HG03097 (cell line): ENCODE measurements at regions not wholly inside any gene's neighbourhood (a gene's known extent, or its start where the extent isn't known, plus 50 kb on each side); places are given as distances from the start of the nearest gene placed in this dataset.

ENCODE experiments used
- ATAC-seq: cut with Tn5 transposase; IDR thresholded peaks from one replicate; pipeline ENCODE4 v1.9.1; 2021; ENCODE audit not compliant: unreplicated experiment, low FRiP score

DNA sequence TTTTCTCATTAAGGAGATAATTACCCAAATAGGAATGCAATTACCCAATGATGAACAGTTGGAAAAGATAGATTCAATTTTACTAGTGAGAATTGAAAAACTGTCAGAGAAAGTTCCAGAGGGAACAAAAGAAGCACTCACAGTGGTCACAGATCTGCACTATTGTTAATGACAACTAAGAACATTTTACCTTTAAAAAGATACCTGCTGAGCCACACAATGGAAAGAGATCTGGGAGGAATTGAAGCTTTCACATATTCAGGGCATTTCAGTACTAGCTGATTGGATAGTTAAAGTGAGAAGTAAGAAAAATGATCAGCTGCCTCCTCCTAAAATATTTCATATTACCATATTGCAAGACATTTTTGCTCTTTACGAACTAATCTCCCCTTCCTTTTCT lies 1822.2 kb downstream of the STIM2 start:
- no peak for ATAC-seq

DNA sequence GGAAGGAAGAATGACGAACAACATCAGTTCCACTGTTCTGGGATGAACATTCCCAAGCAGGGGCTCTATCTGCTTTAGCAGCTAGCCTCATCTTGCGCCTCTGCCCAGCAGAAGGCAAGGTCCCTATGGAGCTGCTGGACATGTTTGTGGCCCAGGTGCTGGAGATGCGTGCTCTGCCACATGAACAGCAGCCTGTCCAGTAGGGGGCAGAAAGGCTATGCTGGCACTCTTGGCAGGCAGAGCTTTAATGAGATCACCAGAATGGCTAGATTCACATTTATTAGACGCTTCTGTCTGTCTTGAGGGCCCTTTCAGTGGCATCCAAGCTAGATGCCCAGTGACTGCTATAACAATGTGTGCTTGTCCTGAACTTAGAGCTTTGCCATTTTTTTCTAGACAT lies 1826.0 kb downstream of the STIM2 start:
- ATAC-seq = no peak

DNA sequence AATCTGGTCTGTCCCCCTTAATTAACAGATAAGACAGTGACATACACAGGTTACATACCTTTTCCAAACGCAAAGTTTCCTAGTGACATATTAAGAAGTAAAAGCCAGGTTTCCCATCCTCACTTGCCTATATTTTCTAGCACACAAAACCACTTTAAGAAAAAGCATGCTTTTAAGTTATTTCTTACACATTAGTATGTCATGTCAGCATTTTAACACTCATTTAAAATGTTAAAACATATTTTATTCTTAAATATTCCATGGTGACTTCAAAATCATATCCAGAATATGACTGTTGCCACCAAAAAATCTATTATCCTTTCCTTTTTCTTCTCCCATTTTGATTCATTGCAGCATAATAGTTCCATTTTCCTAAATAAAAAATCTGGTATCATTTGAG lies 1830.2 kb downstream of the STIM2 start:
- ATAC-seq = no peak

DNA sequence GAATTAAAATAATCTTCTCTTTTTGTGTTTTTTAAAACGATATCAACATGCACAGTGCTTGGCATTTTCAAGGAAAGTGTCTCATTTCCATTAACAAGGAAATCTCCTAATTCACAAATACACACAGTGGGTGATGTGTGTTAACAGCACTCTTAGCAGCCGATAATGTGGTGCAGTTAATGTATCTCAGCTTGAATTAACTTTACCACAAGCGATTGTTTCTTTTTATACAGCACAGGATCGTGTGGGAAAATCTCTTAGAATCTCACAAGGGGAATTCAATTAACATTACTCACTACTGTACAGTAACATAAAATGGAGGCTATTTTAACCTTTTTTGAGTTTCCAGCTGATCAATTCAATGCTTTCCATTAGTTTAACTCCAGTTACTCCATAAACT lies 1841.9 kb downstream of the STIM2 start:
- no peak for ATAC-seq

DNA sequence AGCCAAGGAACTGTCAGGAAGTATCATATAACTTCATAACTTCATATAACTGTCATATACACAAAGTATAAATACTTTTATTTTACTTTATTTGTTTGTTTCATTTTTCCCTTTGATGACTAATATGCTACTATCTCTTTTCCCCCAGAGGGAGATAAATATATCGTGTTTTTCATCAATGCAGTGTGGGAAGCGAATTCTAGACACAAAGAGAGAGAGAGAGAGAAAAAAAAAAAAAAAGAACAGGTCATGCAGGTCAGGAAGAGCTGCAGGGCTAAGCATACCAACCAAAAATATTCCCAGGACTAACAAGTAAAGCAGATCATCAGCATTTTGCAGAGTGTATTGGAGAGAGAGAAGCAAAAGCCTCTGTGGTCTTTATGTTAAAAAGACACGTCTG lies 1849.2 kb downstream of the STIM2 start:
- no peak for ATAC-seq

DNA sequence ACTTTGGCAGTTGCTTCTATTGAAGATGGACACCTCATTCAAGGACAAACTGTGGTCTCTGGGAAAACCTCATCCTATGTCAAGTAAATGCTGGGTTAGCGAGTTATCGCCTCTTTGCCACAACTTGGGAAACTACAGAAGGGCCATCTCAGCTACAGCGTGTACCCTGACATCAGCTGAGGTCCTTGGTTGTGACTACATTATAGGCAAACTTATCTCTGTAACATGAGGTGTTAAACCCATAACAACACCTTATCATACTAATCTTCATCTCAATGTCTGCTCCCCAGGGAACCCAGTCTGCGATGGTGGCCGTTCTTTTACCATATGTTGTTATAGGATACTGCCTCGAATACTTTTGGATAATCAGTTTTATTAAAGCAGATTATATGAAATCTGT lies 1862.7 kb downstream of the STIM2 start:
- no peak for ATAC-seq

DNA sequence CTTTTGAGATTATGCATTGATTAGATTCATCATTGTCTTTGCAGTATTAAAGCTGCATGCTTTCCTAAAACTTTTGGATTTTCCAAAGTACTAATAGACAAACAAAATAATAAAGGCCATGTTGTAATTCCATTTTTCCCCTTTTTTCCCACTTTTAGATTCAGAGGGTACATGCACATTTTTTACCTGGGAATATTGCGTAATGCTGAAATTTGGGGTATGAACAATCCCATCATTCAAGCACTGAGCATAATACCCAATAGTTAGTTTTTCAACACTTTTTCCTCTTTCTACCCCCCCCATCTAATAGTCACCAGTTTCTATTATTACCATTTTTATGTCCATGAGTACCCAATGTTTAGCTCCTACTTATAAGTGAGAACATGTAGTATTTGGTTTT lies 1863.6 kb downstream of the STIM2 start:
- ATAC-seq = no peak

DNA sequence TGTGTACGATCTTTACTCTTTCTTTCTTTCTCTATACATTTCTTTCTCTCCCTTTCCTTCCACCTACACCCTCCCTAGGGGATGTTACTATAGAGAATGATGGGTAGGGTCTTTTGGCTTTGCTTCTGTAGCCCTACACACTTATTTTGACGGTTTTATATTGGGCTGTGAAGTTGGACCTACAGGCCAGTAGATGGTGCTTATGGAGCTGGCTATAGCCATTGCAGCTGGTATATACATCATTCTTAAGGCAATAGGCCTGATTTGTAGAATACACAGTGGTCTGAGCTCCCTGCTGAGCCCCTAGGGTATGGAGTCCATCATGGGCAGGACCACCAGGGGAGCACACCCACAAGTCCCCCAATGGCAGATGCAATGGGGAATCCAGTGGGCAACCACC lies 1869.7 kb downstream of the STIM2 start:
- ATAC-seq = no peak

DNA sequence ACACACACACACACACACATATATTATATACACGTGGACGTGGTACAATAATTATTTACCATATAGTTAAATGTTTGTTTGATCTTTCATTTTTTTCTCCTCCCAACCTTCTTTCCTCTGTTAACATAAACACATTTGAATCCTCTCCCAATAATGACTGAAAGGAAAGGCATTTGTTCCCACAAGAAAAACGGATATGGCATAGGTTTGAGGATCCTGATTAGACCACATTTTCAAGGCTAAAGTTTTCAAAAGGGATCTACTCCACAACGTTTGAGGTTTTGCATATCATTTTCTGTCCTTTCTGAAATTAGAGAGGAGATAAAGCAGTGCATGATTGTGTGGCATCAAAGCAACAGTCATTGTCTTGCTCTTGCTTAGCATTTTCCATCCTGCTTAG lies 1883.4 kb downstream of the STIM2 start:
- no peak for ATAC-seq

DNA sequence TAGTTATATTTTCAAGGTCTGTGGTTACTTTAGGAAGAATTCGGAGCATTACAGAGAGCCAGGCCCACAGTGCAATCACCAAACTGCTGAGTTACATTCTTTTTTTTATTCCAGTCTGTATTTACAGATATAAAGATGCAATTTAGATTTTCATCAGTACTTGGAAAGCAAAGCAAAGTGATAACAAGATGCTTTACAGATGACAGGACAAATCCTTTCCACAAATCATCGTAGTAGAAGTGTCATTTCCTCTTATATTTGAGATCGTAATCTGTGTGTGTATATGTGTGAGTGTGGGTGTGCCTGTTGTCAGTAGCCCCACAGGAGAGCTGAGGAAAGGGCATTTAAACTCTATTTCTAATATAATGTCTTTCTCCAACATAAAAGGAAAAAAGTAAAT lies 1893.7 kb downstream of the STIM2 start:
- ATAC-seq = no peak

DNA sequence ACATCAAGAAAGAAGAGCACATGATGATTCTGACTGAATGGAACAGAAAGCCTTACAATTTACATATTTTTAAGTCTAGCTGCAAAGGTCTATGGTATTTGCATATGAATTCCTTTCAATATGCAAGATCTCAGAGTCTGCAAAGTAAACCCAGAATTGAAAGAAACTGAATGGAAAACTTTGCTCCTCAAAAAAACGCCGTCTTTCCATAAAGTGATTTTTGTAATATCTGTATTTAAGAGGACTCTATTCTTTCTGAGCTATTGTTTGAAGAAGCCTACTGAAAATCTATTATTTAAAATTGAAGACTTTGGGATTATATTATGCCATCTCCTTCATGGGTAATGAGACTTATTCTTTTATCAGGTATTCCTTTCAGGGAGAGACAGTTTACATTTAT lies 1894.4 kb downstream of the STIM2 start:
- no peak for ATAC-seq

DNA sequence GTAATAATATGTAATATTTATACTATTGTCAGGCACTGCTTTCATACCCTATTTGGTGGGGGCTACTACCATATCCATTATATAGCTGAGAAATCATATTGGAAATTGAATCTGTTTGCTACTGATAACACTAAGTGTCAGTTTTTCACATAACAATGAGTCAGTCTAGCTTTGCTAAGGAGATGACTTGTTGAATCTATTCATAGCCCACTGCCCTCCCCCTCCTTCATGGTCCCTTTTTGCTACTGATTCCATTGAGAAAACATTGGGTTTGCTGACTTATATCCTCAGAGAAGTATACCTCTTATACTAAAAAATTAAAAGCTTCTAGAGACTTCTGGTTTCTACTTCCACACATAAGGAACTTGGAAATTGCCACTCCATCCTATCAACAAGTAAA lies 1898.4 kb downstream of the STIM2 start:
- ATAC-seq = no peak

DNA sequence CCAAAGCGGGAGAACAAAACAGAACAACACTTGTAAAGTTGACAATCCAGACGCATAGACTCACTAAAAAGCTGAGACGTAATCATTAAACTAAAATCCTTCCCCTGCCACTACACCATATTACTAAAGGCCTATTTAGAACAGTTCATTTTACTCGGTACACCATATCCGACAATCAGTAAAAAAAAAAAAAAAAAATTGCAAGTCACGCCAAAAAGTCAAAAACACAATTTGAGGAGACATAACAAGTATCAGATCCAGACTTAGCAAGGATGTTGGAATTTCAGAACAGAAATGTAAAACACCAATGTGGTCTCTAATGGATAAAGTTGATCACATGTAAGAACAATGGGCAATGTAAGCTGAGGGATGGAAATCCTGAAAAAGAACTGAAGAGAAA lies 1899.4 kb downstream of the STIM2 start:
- no peak for ATAC-seq

DNA sequence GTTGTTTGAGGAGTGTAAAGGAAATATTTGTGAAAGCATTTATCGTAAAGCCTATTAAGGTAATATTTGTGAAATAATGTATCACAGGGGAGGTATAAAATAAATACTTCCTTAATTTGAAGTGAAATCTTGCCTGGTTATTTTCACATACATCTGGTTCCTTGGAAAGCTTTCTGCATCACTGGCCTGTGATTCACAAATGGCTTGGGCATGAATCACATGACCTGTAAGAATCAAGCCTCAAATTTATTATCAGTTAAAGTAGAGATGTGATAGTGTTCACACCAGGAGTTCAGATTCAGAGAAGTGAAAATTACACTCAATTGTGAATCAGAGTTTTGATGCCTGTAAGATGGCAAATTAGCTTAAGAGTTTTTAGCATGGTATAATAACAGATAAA lies 1911.4 kb downstream of the STIM2 start:
- ATAC-seq = no peak

DNA sequence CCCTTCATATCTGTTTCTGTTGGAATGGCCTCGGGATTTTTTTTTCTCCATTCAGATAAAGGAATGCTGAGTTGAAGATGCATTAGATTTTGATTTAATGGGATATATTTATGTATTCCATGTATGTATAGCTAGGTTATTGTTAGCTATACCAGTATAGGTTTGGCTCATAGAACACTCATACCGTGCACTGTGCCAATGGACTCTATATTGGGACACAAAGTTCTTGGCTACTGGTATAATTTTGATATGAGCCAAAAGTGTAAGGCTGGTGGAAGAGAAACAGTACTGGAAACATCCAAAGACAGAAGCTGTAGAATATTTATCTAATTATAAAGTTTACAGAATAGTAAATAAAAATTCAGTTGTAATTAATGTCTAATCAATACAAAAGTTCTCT lies 1912.1 kb downstream of the STIM2 start:
- no peak for ATAC-seq

DNA sequence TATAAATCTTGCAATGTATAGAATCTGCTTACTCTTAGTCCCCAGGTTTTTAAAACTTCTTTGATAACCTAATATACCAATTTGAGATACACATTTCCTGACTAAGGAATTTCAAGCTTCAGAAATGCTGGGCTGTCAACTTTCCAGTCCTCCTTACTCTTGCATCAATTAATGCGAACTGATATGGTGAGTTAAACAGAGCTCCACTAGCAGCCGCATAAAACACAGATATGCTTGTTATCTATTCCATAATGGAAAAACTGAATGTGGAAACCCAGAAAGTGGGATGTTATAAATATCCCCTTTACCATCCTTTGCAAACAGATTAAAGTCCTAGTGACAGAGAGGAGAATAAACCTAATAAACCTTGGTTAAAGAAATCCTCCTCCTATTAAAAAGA lies 1913.7 kb downstream of the STIM2 start:
- no peak for ATAC-seq

DNA sequence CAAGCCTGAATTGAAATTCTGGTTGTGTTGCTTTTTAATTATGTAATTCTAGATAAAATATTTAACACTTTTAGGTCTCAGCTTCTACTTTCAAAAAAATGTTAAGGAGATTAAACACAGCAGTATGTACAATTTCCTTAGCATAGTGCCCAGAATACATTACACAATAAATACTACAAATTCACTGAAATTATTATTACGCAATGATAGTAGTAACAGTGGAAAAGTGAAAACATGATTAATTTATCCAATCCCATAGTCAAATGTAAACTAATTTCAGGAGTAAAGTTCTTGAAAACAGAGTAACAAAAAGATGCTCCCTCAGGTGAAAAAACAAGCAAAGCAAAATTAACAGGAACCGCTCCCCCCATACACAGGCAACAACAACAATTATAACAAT lies 1915.4 kb downstream of the STIM2 start:
- ATAC-seq = no peak

DNA sequence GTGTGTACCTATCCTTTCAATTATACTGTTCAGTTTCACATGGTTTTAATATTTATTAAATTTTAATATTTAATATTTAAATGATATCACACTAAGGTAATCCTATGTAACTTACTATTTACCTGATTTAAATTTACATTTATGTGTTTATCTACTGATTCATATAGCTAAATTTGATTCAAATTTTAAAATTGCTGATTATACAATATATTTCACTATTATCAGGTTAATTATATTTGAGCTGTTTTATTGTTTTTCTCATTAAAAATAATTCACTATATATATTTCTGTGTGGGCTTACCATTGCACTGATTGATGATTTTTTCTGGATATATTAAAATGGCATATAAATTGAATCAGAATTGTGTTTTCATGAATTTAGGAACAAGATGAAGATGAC lies 1923.5 kb downstream of the STIM2 start:
- no peak for ATAC-seq

DNA sequence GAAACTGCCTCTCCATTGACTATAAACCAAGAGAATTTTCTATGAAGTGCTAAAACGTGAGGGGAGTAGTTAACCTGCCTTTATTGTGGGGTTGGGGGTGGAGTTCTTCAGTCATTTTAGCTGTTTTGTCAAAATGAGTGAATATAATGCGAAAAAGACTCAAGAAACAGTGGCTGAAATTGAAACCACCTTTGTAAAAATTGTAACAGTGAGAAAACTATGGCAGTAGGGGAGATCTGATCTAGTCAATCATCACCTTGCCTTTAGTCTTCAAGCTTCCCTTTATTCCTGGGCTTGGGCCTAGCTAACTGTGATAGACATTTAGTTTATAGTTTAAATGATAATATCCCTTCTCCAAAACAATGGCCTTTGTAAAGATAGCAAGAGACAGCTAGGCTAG lies 1927.3 kb downstream of the STIM2 start:
- ATAC-seq = no peak

DNA sequence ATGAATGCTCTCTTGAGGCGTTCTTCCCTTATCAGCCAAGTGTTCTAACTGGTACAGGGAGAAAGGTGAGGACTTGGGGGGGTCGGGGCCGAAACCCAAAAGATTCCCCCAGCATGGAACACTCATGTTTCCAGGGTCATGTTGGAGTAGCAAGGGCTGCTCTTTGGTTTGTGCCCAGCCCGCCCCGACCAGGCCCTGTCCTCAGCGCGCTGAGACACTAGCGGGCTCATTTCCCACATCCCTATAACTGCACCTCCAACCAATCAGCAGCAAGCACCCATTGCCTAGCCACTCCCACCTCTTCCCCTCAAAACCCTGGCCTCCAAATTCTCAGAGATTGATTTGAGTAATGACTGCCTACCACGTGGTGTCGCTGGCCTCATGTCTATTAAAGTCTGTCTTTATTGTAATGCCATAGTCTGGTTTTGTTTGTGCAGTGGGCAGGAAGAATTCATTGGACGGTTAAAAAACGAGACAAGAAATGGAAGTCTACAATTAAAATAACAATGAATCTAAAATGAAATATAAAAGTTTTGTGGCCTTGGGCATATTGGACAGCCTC lies 1928.4 kb downstream of the STIM2 start:
- no peak for ATAC-seq

DNA sequence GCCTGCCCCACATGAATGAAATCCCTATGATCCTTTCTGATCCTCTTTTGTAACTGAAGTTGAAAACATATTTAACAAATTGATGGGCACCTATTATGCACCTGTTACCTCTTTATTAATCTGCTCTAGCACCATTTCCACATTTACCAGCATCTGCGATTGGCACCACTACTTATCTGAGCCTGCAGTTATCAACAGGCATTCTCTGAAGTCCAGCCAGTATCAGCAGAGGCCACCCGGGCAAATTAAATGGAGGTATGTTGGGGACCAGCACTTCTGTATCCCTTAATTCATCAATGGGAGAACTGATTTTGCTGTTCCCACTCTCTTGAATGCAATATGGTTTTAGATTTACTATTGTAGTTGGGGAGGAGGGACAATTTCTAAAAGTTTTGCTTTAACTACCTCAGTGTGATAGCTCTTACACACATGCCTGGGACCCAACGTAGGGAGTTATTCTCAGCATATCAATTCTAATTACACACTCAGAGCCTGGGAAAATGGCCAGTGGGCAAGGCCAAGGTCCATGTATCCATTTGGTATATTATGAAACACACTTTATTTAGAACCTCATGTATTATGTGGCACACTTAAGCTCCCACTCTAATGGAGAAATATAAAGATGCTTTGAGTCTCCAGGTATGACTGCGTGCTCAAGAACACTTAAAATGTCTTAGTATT lies 1927.1 kb upstream of the PCDH7 start:
- no peak for ATAC-seq

DNA sequence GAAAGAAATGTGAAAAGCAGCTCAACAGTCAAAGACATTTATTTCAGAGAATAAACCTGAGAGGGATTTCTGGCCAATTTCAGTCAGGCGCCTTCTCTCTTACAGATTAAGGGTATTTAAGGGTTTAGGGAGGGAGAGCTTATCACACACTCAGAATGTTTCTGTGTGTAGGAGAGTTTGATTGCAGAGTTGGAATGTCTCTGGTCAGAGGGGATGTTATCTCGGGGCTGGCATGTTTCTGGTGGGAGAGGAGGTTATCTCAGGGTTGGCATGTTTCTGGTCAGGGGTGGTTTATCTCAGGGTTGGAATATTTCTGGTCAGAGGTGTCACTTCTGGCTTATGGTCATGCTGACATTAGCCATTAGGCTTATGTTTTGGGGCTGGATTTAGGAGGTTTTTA lies 1920.5 kb upstream of the PCDH7 start:
- ATAC-seq = no peak

DNA sequence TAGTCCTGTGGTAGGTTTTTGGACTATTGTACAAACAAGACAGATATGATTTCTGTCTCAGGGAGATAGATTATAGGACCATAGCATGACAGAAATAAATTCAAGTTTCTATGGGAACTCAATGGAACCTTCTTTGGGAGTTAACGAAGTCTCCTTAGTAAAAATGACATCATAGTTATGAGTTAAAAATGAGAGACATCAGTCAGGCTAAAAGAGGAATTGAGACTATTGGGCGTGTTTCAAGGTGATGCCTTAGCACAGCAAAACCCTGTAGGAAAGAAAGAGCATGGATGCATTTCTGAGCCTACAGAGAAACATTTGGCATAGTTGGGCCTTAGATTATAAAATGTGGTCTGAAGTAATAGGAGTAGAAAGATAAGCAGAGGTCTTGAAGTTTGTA lies 1909.1 kb upstream of the PCDH7 start:
- no peak for ATAC-seq
